Stomach (tissue), 8 donors: ENCODE measurements at regions not wholly inside any gene's neighbourhood (a gene's known extent, or its start where the extent isn't known, plus 50 kb on each side); places are given as distances from the start of the nearest gene placed in this dataset.
A peak's percentile ranks its signal among the peaks of the same experiment; 100 is the strongest.

ENCODE experiments used
- DNase-seq, 2 donors: peaks; one replicate each; pipeline versions ENCODE4 v3.0.0 to v3.0.0-alpha.2; 2013 to 2019
- H3K27ac ChIP-seq, 5 donors: fragments of 200-600 bp in 4 of 5; sonication (generic) in 4 of 5; one replicate each; pipeline ENCODE4 v1.5.1; 2013 to 2019; ENCODE audit warnings: mild to moderate bottlenecking in 1 of 5, moderate library complexity in 1 of 5
- H3K27me3 ChIP-seq, 3 donors: fragments of 200-600 bp; sonication (generic); one replicate each; pipeline ENCODE4 v1.5.1; 2017 to 2019; ENCODE audit warnings: mixed run types in 1 of 3
- H3K36me3 ChIP-seq, 4 donors: fragments of 200-600 bp; sonication (generic); 1 replicate in 3 of 4; 2 replicates in 1 of 4; pipeline ENCODE4 v1.5.1; 2016 to 2019
- H3K4me1 ChIP-seq, 4 donors: fragments of 200-600 bp; sonication (generic); one replicate each; pipeline ENCODE4 v1.5.1; 2016 to 2019
- H3K4me3 ChIP-seq, 4 donors: fragments of 200-600 bp; sonication (generic) in 3 of 4; one replicate each; pipeline ENCODE4 v1.5.1; 2016 to 2019; ENCODE audit warnings: mild to moderate bottlenecking in 1 of 4
- H3K9me3 ChIP-seq, 4 donors: fragments of 200-600 bp; sonication (generic); one replicate each; pipeline ENCODE4 v1.5.1; 2016 to 2019
- EP300 ChIP-seq: sonication (generic); formaldehyde crosslinking; IDR thresholded peaks from one replicate; pipeline ENCODE4 v1.6.1; 2017; ENCODE audit warnings: antibody characterized with exemption
- POLR2A ChIP-seq, 4 donors: fragments of 450-650 bp; IDR thresholded peaks; one replicate each; pipeline ENCODE4 v1.6.1; 2016; ENCODE audit warnings: antibody characterized with exemption in 4 of 4, control low read depth in 2 of 4, mild to moderate bottlenecking in 1 of 4, moderate library complexity in 1 of 4
- POLR2AphosphoS5 ChIP-seq, 3 donors: sonication (generic); formaldehyde crosslinking; IDR thresholded peaks; one replicate each; pipeline ENCODE4 v1.6.1; 2016; ENCODE audit warnings: antibody characterized with exemption in 3 of 3
- WGBS, 5 donors: extraction: QIAGEN DNeasy Blood & Tissue Kit in 3 of 5; methylation state at CpG; one replicate each; pipeline versions ENCODE4 v1.1.5 to v1.1.7; 2013 to 2018; 5-methylcytosine and 5-hydroxymethylcytosine counted together
- intact Hi-C: fragments of 100-400 bp; cut with DNase I; formaldehyde crosslinking; loops from one replicate; pipeline ENCODE4 v1.15.1; 2023; ENCODE audit warnings: low total_unique reads
- TF ChIP-seq, protein P1 (sequence below), 7 experiments: fragments of 450-650 bp in 4 of 7; fragments of 200-600 bp in 3 of 7; sonication (generic) in 3 of 7; IDR thresholded peaks; one replicate each; pipeline ENCODE4 v1.5.1; 2016 to 2019; ENCODE audit warnings: antibody characterized with exemption in 7 of 7, control low read depth in 2 of 7, mild to moderate bottlenecking in 1 of 7
- donor health status: healthy with polysubstance abuse.
- donor health status: Bipolar disorder and iron deficiency.
- donor health status: healthy.

DNA sequence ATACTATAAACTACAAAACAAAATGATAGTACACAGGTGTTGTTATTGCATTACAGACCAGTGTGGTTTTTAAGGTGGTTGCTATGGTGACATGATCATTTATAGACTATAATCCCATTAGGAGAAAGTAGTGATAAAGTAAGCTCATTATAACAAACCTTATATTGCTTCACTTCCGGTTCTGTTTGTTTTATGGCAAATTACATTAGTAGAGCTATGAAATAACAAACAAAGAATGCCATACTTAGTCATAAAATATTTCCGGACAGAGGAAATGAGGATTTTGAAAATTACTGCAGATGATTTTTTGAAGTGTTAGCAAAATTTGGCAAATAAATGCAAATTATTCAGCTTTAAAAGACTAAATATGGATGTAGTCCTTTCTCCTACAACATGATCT is 640.4 kb upstream of the ARPP21 start:
- intact Hi-C loops = no loop called here
- H3K4me1 ChIP-seq = no peaks in the 10 kb centered on the region
- H3K27me3 ChIP-seq = no peaks in the 10 kb centered on the region
- WGBS, 5 donors = 58 to 65% (median 63%) methylated on average over 2 of the region's 2 CpGs
- H3K9me3 ChIP-seq = no peaks in the 10 kb centered on the region
- H3K4me3 ChIP-seq = no peak overlapping the region
- no peak for DNase-seq
- no peaks in the 10 kb centered on the region for H3K36me3 ChIP-seq
- TF ChIP-seq POLR2AphosphoS5 (IDR thresholded peaks at IDR 0.05) (no peak), EP300 (no peak), POLR2A (IDR thresholded peaks at IDR 0.05) (no peak)
- TF ChIP-seq, protein P1, sequence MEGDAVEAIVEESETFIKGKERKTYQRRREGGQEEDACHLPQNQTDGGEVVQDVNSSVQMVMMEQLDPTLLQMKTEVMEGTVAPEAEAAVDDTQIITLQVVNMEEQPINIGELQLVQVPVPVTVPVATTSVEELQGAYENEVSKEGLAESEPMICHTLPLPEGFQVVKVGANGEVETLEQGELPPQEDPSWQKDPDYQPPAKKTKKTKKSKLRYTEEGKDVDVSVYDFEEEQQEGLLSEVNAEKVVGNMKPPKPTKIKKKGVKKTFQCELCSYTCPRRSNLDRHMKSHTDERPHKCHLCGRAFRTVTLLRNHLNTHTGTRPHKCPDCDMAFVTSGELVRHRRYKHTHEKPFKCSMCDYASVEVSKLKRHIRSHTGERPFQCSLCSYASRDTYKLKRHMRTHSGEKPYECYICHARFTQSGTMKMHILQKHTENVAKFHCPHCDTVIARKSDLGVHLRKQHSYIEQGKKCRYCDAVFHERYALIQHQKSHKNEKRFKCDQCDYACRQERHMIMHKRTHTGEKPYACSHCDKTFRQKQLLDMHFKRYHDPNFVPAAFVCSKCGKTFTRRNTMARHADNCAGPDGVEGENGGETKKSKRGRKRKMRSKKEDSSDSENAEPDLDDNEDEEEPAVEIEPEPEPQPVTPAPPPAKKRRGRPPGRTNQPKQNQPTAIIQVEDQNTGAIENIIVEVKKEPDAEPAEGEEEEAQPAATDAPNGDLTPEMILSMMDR (IDR thresholded peaks at IDR 0.05) = no peak
- no peak overlapping the region for H3K27ac ChIP-seq

- DNase-seq = peak in 1 of 2 donors; percentile 32
- TF ChIP-seq, protein P1 (IDR thresholded peaks at IDR 0.05) = no peak
- TF ChIP-seq EP300 (no peak), POLR2AphosphoS5 (IDR thresholded peaks at IDR 0.05) (no peak), POLR2A (IDR thresholded peaks at IDR 0.05) (no peak)
- Histone ChIP-seq H3K9me3 (no peaks in the 10 kb centered on the region), H3K27me3 (no peaks in the 10 kb centered on the region), H3K27ac (peak overlapping the region in 1 of 5 donors; percentile 19), H3K4me1 (no peaks in the 10 kb centered on the region), H3K36me3 (no peaks in the 10 kb centered on the region), H3K4me3 (no peak overlapping the region)
- WGBS, 5 donors = 23 to 60% (median 48%) methylated on average over 1 of the region's 1 CpG
- intact Hi-C loops = no loop called here
Observed at GRCh38 chr3:35012214-35012613, 627.1 kb upstream of the ARPP21 start.

DNA sequence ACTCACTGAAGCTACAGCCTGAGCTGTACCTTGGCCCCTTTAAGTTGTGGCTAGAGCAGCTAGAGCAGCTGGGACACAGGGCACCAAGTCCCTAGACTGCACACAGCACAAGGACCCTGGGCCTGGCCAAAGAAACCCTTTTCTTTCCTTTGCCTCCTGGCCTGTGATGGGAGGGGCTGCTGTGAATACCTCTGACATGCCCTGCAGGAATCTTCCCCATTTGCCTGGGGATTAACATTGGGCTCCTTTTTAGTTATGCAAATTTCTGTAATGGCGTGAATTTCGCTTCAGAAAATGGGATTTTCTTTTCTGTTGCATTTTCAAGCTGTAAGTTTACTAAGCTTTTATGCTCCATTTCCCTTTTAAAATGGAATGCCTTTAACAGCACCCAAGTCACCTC is 611.2 kb upstream of the ARPP21 start:
- DNase-seq = no peak
- Histone ChIP-seq H3K4me3 (no peak overlapping the region), H3K36me3 (no peaks in the 10 kb centered on the region), H3K27me3 (no peaks in the 10 kb centered on the region), H3K9me3 (peaks cover 4 to 28% (median 19%) of the 10 kb centered on the region in 4 donors), H3K27ac (no peak overlapping the region), H3K4me1 (no peaks in the 10 kb centered on the region)
- WGBS, 5 donors = 56 to 96% (median 86%) methylated on average over 2 of the region's 2 CpGs
- intact Hi-C loops = no loop called here
- TF ChIP-seq POLR2AphosphoS5 (IDR thresholded peaks at IDR 0.05) (no peak), EP300 (no peak), POLR2A (IDR thresholded peaks at IDR 0.05) (no peak)
- TF ChIP-seq, protein P1 (IDR thresholded peaks at IDR 0.05) = no peak

- Histone ChIP-seq H3K9me3 (no peaks in the 10 kb centered on the region), H3K4me3 (no peak overlapping the region), H3K4me1 (no peaks in the 10 kb centered on the region), H3K27me3 (no peaks in the 10 kb centered on the region), H3K27ac (no peak overlapping the region), H3K36me3 (no peaks in the 10 kb centered on the region)
- no peak for DNase-seq
- TF ChIP-seq POLR2A (IDR thresholded peaks at IDR 0.05) = no peak
- no peak for TF ChIP-seq POLR2AphosphoS5 (IDR thresholded peaks at IDR 0.05)
- TF ChIP-seq, protein P1 (IDR thresholded peaks at IDR 0.05) = no peak
- no peak for TF ChIP-seq EP300
- intact Hi-C loops = no loop called here
- 25 to 46% (median 36%) methylated on average over 2 of the region's 2 CpGs for WGBS, 5 donors
Observed at GRCh38 chr3:35042210-35042991, 596.9 kb upstream of the ARPP21 start.
